Neuronal stem cell (in vitro differentiated cells): ENCODE measurements at regions not wholly inside any gene's neighbourhood (a gene's known extent, or its start where the extent isn't known, plus 50 kb on each side); places are given as distances from the start of the nearest gene placed in this dataset.

Source experiments
- DNase-seq: peaks from one replicate; pipeline ENCODE4 v3.0.0-alpha.2; 2013; ENCODE audit warnings: low spot score
- H2AFZ ChIP-seq: one replicate; pipeline ENCODE4 v1.6.1; 2013; ENCODE audit warnings: mild to moderate bottlenecking, low read length, inconsistent platforms
- H2AK5ac ChIP-seq: 2 replicates; pipeline ENCODE4 v1.6.1; 2013; ENCODE audit warnings: low read depth, mild to moderate bottlenecking, inconsistent platforms, low read length, moderate library complexity, mixed read lengths
- H2BK120ac ChIP-seq: 2 replicates; pipeline ENCODE4 v1.6.1; 2013; ENCODE audit warnings: low read depth, mild to moderate bottlenecking, inconsistent platforms, low read length, moderate library complexity, mixed read lengths
- H2BK12ac ChIP-seq: one replicate; pipeline ENCODE4 v1.6.1; 2013; ENCODE audit warnings: low read length, inconsistent platforms
- H2BK15ac ChIP-seq: 2 replicates; pipeline ENCODE4 v1.6.1; 2013; ENCODE audit warnings: mild to moderate bottlenecking, low read length, inconsistent platforms, mixed read lengths
- H2BK5ac ChIP-seq: one replicate; pipeline ENCODE4 v1.6.1; 2013; ENCODE audit warnings: inconsistent platforms, mild to moderate bottlenecking, low read length, moderate library complexity
- H3K14ac ChIP-seq: one replicate; pipeline ENCODE4 v1.6.1; 2013; ENCODE audit warnings: low read length, inconsistent platforms
- H3K18ac ChIP-seq: 2 replicates; pipeline ENCODE4 v1.6.1; 2013; ENCODE audit warnings: low read length, inconsistent platforms
- H3K23ac ChIP-seq: 2 replicates; pipeline ENCODE4 v1.6.1; 2013; ENCODE audit warnings: low read depth, mild to moderate bottlenecking, mixed read lengths, low read length, inconsistent platforms; ENCODE audit not compliant: poor library complexity
- H3K27ac ChIP-seq: replicated peaks from 3 replicates; pipeline ENCODE4 v1.5.1; 2013; ENCODE audit warnings: low read length, inconsistent platforms
- H3K27me3 ChIP-seq, 3 experiments: 2 replicates each; pipeline ENCODE4 v1.6.1; 2013; ENCODE audit warnings: low read length in 3 of 3, mild to moderate bottlenecking in 2 of 3, inconsistent platforms in 1 of 3, low read depth in 1 of 3, mixed read lengths in 1 of 3, moderate library complexity in 1 of 3; ENCODE audit not compliant: control insufficient read depth in 3 of 3, insufficient read depth in 3 of 3
- H3K36me3 ChIP-seq, 2 donors: replicated peaks in 1 of 2; 2 replicates each; pipeline ENCODE4 v1.6.1; 2013; ENCODE audit warnings: low read length in 2 of 2; ENCODE audit not compliant: control insufficient read depth in 2 of 2, insufficient read depth in 2 of 2
- H3K4ac ChIP-seq: 2 replicates; pipeline ENCODE4 v1.6.1; 2013; ENCODE audit warnings: inconsistent platforms, mild to moderate bottlenecking, low read length, moderate library complexity
- H3K4me1 ChIP-seq, 2 donors: 1 replicate in 1 of 2; 2 replicates in 1 of 2; pipeline ENCODE4 v1.6.1; 2013; ENCODE audit warnings: low read length in 2 of 2, low read depth in 1 of 2; ENCODE audit not compliant: control insufficient read depth in 2 of 2, insufficient read depth in 1 of 2
- H3K4me2 ChIP-seq: one replicate; pipeline ENCODE4 v1.6.1; 2013; ENCODE audit warnings: mild to moderate bottlenecking, low read length, inconsistent platforms; ENCODE audit not compliant: insufficient read depth, poor library complexity, severe bottlenecking
- H3K4me3 ChIP-seq, 2 donors: 2 replicates each; pipeline ENCODE4 v1.5.1; 2013; ENCODE audit warnings: low read length in 2 of 2, mild to moderate bottlenecking in 2 of 2, inconsistent platforms in 1 of 2, moderate library complexity in 1 of 2
- H3K79me1 ChIP-seq: one replicate; pipeline ENCODE4 v1.6.1; 2013; ENCODE audit warnings: low read depth, mild to moderate bottlenecking, inconsistent platforms, low read length, moderate library complexity
- H3K9ac ChIP-seq: one replicate; pipeline ENCODE4 v1.6.1; 2013; ENCODE audit warnings: mild to moderate bottlenecking, low read depth, low read length, inconsistent platforms; ENCODE audit not compliant: poor library complexity
- H3K9me3 ChIP-seq, 2 donors: replicated peaks in 1 of 2; 2 replicates each; pipeline versions ENCODE3 to v1.6.1; 2013; ENCODE audit warnings: low read length in 2 of 2, mild to moderate bottlenecking in 2 of 2, inconsistent platforms in 1 of 2, low read depth in 1 of 2, mixed read lengths in 1 of 2, moderate library complexity in 1 of 2; ENCODE audit not compliant: control insufficient read depth in 2 of 2, insufficient read depth in 1 of 2
- H4K8ac ChIP-seq: one replicate; pipeline ENCODE4 v1.6.1; 2013; ENCODE audit warnings: low read depth, mild to moderate bottlenecking, inconsistent platforms, low read length, moderate library complexity
- H4K91ac ChIP-seq: one replicate; pipeline ENCODE4 v1.6.1; 2013; ENCODE audit warnings: low read length, low read depth, mild to moderate bottlenecking, inconsistent platforms; ENCODE audit not compliant: poor library complexity
- WGBS, 2 donors: extraction: QIAGEN DNeasy Blood & Tissue Kit; methylation state at CpG; one replicate each; pipeline ENCODE4 v1.1.7; 2013; ENCODE audit warnings: missing lambda C conversion rate in 2 of 2, mixed read lengths in 1 of 2; ENCODE audit not compliant: insufficient read length in 2 of 2, insufficient replicate concordance in 1 of 2; ENCODE audit errors: extremely low coverage in 2 of 2; 5-methylcytosine and 5-hydroxymethylcytosine counted together

DNA sequence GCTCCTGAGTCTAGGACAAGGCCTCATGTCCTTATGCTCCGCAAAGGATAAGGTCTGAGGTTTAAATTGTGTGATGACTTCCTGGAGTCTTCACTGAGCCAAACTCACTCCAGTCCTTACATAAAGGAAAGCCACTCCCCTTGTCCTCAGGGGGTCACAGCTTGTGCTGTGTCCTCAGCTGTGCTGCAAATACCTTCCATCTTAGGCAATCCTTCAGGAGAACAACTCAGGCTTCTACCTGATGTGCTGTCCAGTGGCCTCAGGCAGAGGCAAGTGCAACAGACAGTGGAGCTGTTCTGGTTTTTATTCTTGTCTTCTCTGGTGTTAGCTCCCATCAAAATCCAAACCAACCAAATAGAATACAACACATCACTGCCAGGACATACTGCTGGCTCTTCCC lies 151.5 kb downstream of the TAF11L14 start:
- Histone ChIP-seq H2AFZ (peak overlapping the region; percentile 64), H3K4ac (no peak overlapping the region), H2BK120ac (no peak overlapping the region), H3K4me1 (peaks cover 2% of the 10 kb centered on the region in 2 donors), H2BK12ac (no peak overlapping the region), H2AK5ac (no peak overlapping the region), H3K79me1 (no peaks in the 10 kb centered on the region), H3K36me3 (no peaks in the 10 kb centered on the region), H3K4me3 (no peak overlapping the region), H3K27ac (no peak overlapping the region), H4K91ac (no peak overlapping the region), H3K4me2 (no peak overlapping the region), H3K18ac (no peak overlapping the region), H3K14ac (no peak overlapping the region), H3K9me3 (no peaks in the 10 kb centered on the region), H2BK5ac (no peak overlapping the region), H4K8ac (no peak overlapping the region), H3K9ac (no peak overlapping the region), H2BK15ac (no peak overlapping the region), H3K27me3 (no peaks in the 10 kb centered on the region), H3K23ac (no peak overlapping the region)
- WGBS, 2 donors: no CpG with 5 or more reads among the region's 1 CpG
- no peak for DNase-seq

DNA sequence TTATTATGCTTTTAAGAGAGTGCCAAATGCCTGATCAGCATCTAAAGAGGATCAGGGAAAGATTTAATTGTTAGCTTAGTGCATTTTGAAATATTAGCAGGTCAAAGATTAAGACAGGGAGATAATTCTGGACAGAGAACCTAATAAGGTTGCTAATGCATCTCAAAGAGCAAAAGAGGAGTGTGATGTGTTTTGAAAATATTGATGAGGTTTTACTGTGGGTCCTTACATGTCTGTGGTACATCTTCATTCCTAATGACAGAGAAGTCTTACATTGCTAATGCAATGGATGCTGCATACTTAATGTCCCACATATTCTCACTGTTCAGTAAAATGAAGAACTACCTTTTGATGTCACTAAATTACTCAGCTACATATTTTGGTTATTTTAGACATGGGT lies 154.1 kb downstream of the TAF11L14 start:
- Histone ChIP-seq H3K4me3 (no peak overlapping the region), H2BK12ac (no peak overlapping the region), H2AFZ (no peak overlapping the region), H3K27me3 (no peaks in the 10 kb centered on the region), H3K4me1 (peaks cover 0 to 2% of the 10 kb centered on the region in 2 donors), H4K91ac (no peak overlapping the region), H3K4me2 (no peak overlapping the region), H3K14ac (no peak overlapping the region), H3K4ac (no peak overlapping the region), H3K9ac (no peak overlapping the region), H2BK15ac (no peak overlapping the region), H2BK120ac (no peak overlapping the region), H3K9me3 (no peaks in the 10 kb centered on the region), H3K79me1 (no peaks in the 10 kb centered on the region), H3K18ac (no peak overlapping the region), H3K23ac (no peak overlapping the region), H3K27ac (no peak overlapping the region), H2BK5ac (no peak overlapping the region), H3K36me3 (no peaks in the 10 kb centered on the region), H4K8ac (no peak overlapping the region), H2AK5ac (no peak overlapping the region)
- no peak for DNase-seq

DNA sequence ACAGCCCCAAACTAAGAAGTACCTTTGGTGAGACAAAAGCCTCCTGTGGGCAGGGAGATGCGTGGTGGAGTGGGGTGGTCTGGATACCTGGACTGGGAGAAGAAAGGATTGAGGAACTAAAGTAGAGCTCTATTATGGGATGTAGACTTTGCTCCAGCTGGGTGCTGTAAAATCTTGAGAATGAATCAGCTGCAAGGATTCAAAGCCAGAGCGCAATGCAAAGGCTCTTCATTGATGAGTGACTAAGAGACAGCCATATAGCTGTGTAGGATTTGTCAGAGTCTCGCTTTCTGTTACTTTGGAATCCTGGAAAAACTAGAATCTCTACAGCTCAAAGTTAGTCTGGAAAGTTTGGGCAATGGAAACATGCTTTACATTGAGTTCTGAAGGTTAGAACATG lies 159.9 kb downstream of the TAF11L14 start:
- Histone ChIP-seq H2BK5ac (no peak overlapping the region), H4K91ac (no peak overlapping the region), H3K36me3 (no peaks in the 10 kb centered on the region), H3K27ac (no peak overlapping the region), H3K18ac (no peak overlapping the region), H3K9me3 (no peaks in the 10 kb centered on the region), H3K23ac (no peak overlapping the region), H4K8ac (no peak overlapping the region), H3K14ac (no peak overlapping the region), H2BK12ac (no peak overlapping the region), H3K4me2 (no peak overlapping the region), H3K4me3 (no peak overlapping the region), H3K79me1 (no peaks in the 10 kb centered on the region), H2AK5ac (no peak overlapping the region), H2BK120ac (no peak overlapping the region), H3K9ac (no peak overlapping the region), H3K4me1 (peaks cover 0 to 2% of the 10 kb centered on the region in 2 donors), H2BK15ac (no peak overlapping the region), H3K27me3 (no peaks in the 10 kb centered on the region), H3K4ac (no peak overlapping the region), H2AFZ (no peak overlapping the region)
- DNase-seq: no peak
- WGBS, 2 donors: no CpG with 5 or more reads among the region's 3 CpGs

DNA sequence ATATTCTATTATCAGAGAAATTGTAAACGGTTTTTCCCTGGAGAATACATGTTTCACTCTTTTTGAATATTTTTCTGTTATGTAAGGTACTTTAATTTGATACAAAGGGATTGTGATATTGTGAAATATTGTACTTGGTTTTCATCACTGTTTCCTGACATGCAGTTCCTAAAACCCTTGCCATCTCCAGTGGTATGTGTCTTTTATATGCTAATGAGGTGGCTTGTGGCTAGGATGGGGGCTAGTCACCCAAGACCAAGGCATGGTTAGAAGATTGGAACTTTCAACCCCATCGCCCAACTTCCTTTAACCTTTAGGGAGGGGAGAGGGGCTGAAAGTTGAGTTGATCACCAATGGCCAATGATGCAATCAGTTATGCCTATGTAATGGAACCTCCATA lies 160.6 kb downstream of the TAF11L14 start:
- no peak overlapping the region for H3K9ac ChIP-seq
- no peaks in the 10 kb centered on the region for H3K36me3 ChIP-seq
- DNase-seq: no peak
- H3K23ac ChIP-seq: no peak overlapping the region
- no peak overlapping the region for H4K91ac ChIP-seq
- no peak overlapping the region for H3K4me3 ChIP-seq
- H3K79me1 ChIP-seq: no peaks in the 10 kb centered on the region
- no peak overlapping the region for H2AFZ ChIP-seq
- H3K9me3 ChIP-seq: no peaks in the 10 kb centered on the region
- H2BK15ac ChIP-seq: no peak overlapping the region
- H2BK12ac ChIP-seq: no peak overlapping the region
- H2BK5ac ChIP-seq: no peak overlapping the region
- H3K4me2 ChIP-seq: no peak overlapping the region
- no peak overlapping the region for H3K27ac ChIP-seq
- H4K8ac ChIP-seq: no peak overlapping the region
- H3K4ac ChIP-seq: no peak overlapping the region
- no peak overlapping the region for H2AK5ac ChIP-seq
- no CpG with 5 or more reads among the region's 2 CpGs for WGBS, 2 donors
- peaks cover 0 to 3% of the 10 kb centered on the region in 2 donors for H3K4me1 ChIP-seq
- no peaks in the 10 kb centered on the region for H3K27me3 ChIP-seq
- no peak overlapping the region for H2BK120ac ChIP-seq
- H3K18ac ChIP-seq: no peak overlapping the region
- H3K14ac ChIP-seq: no peak overlapping the region
